HCT116 (cell line): ENCODE measurements at regions not wholly inside any gene's neighbourhood (a gene's known extent, or its start where the extent isn't known, plus 50 kb on each side); places are given as distances from the start of the nearest gene placed in this dataset.
"Not testable (repeated sequence)": the region's sequence is repeated elsewhere in the genome, so short reads cannot be mapped to it uniquely, and the experiment has no call there.

Experiments
- ATAC-seq: fragments of 200-7000 bp; cut with Tn5 transposase; 2 replicates; pipeline ENCODE4 v1.9.1; 2020; ENCODE audit warnings: mild to moderate bottlenecking, moderate library complexity
- BruUV-seq: library from RNA; stranded (reverse); fragments of 400-500 nt; replicated peaks from 2 replicates; lab custom pipeline; 2021; lab: Mats Ljungman, UMichigan
- CTCF ChIA-PET: fragments of 300-600 bp; sonication (Branson Sonifier 250); formaldehyde crosslinking; loops from one replicate; lab custom pipeline; 2021; ENCODE audit warnings: antibody characterized with exemption; lab: Charles Lee
- POLR2A ChIA-PET: fragments of 300-600, 350-600 bp; sonication (Branson Sonifier 250); formaldehyde crosslinking; loops from one replicate; lab custom pipeline; 2021; ENCODE audit warnings: antibody characterized with exemption; lab: Charles Lee
- RAD21 ChIA-PET, 2 experiments: fragments of 300-600 bp; sonication (Branson Sonifier 250); formaldehyde crosslinking; loops; one replicate each; lab custom pipeline; 2023; ENCODE audit warnings: low total read pairs in 2 of 2; ENCODE audit not compliant: uncharacterized antibody in 2 of 2, unreplicated experiment in 2 of 2, low non-redundant PET in 1 of 2; lab: Charles Lee
- DNase-seq: peaks from one replicate; pipeline ENCODE4 v3.0.0-alpha.2; 2010; ENCODE audit warnings: low read depth, low spot score
- H2AFZ ChIP-seq: fragments of 200-600 bp; shearing (Covaris generic), sonication (generic); 2 replicates; pipeline ENCODE4 v1.6.1; 2017; ENCODE audit warnings: low read depth, mixed run types, mixed read lengths, antibody characterized with exemption, low read length; ENCODE audit not compliant: poor library complexity, severe bottlenecking
- H3K27ac ChIP-seq: 2 replicates; pipeline ENCODE4 v1.5.1; 2012; ENCODE audit warnings: low read depth, low read length
- H3K27me3 ChIP-seq: fragments of 200-600 bp; sonication (generic); 2 replicates; pipeline ENCODE4 v1.6.1; 2016; ENCODE audit warnings: mixed run types, low read length, mixed read lengths; ENCODE audit not compliant: insufficient read depth
- H3K36me3 ChIP-seq, 2 experiments: fragments of 200-500 bp in 1 of 2; fragments of 200-600 bp in 1 of 2; sonication (Bioruptor generic) in 1 of 2; sonication (generic) in 1 of 2; 2 replicates each; pipeline versions ENCODE4 v1.5.1 to v1.6.1; 2014 to 2016; ENCODE audit warnings: low read length in 2 of 2, inconsistent platforms in 1 of 2, mixed read lengths in 1 of 2, mixed run types in 1 of 2; ENCODE audit not compliant: insufficient read depth in 2 of 2, control insufficient read depth in 1 of 2
- H3K4me1 ChIP-seq, 2 experiments: fragments of 200-600 bp in 1 of 2; sonication (generic) in 1 of 2; 2 replicates each; pipeline versions ENCODE4 v1.5.1 to v1.6.1; 2012 to 2017; ENCODE audit warnings: low read length in 2 of 2, inconsistent platforms in 1 of 2, mild to moderate bottlenecking in 1 of 2, mixed read lengths in 1 of 2, mixed run types in 1 of 2, moderate library complexity in 1 of 2; ENCODE audit not compliant: insufficient read depth in 2 of 2, control insufficient read depth in 1 of 2
- H3K4me2 ChIP-seq: fragments of 200-600 bp; sonication (generic); 2 replicates; pipeline ENCODE4 v1.6.1; 2017; ENCODE audit warnings: mixed run types, low read length, mixed read lengths
- H3K4me3 ChIP-seq, 2 experiments: fragments of 200-600 bp in 1 of 2; sonication (generic) in 1 of 2; replicated peaks in 1 of 2; 2 replicates each; pipeline ENCODE4 v1.5.1; 2011 to 2016; ENCODE audit warnings: low read length in 2 of 2, control low read depth in 1 of 2, low read depth in 1 of 2, mild to moderate bottlenecking in 1 of 2, mixed read lengths in 1 of 2, mixed run types in 1 of 2
- H3K79me2 ChIP-seq: fragments of 200-600 bp; sonication (generic); 2 replicates; pipeline ENCODE4 v1.6.1; 2017; ENCODE audit warnings: mild to moderate bottlenecking, mixed run types, low read length, moderate library complexity, mixed read lengths; ENCODE audit not compliant: insufficient read depth
- H3K9ac ChIP-seq: fragments of 200-600 bp; sonication (generic); 2 replicates; pipeline ENCODE4 v1.6.1; 2016; ENCODE audit warnings: low read length, mixed read lengths
- H3K9me2 ChIP-seq: fragments of 200-600 bp; sonication (generic), shearing (Covaris generic); 2 replicates; pipeline ENCODE4 v1.6.1; 2017; ENCODE audit warnings: mixed run types, mild to moderate bottlenecking, moderate library complexity; ENCODE audit not compliant: insufficient read depth
- H3K9me3 ChIP-seq, 2 experiments: fragments of 200-500 bp in 1 of 2; fragments of 200-600 bp in 1 of 2; sonication (Bioruptor generic) in 1 of 2; sonication (generic) in 1 of 2; 2 replicates each; pipeline ENCODE4 v1.6.1; 2014 to 2017; ENCODE audit warnings: low read length in 2 of 2, mixed read lengths in 2 of 2, inconsistent platforms in 1 of 2, low read depth in 1 of 2, mild to moderate bottlenecking in 1 of 2, mixed run types in 1 of 2, moderate library complexity in 1 of 2; ENCODE audit not compliant: control insufficient read depth in 1 of 2, insufficient read depth in 1 of 2
- H4K20me1 ChIP-seq: fragments of 200-600 bp; sonication (generic), shearing (Covaris generic); 2 replicates; pipeline ENCODE4 v1.6.1; 2017; ENCODE audit warnings: mixed run types, mild to moderate bottlenecking, moderate library complexity; ENCODE audit not compliant: insufficient read depth
- ATF3 ChIP-seq: IDR thresholded peaks from 2 replicates; pipeline ENCODE4 v1.6.1; 2012
- CEBPB ChIP-seq: IDR thresholded peaks from 2 replicates; pipeline ENCODE4 v1.6.1; 2012; ENCODE audit warnings: low read depth
- EZH2 ChIP-seq: fragments of 200-600 bp; sonication (generic); IDR thresholded peaks from 2 replicates; pipeline ENCODE4 v1.6.1; 2017; ENCODE audit warnings: antibody characterized with exemption, mixed run types
- EZH2phosphoT487 ChIP-seq: fragments of 200-600 bp; IDR thresholded peaks from 2 replicates; pipeline ENCODE4 v1.6.1; 2018; ENCODE audit warnings: antibody characterized with exemption, borderline replicate concordance
- JUND ChIP-seq: IDR thresholded peaks from 2 replicates; pipeline ENCODE4 v1.6.1; 2012
- POLR2A ChIP-seq: IDR thresholded peaks from 2 replicates; pipeline ENCODE4 v1.7.0; 2011; ENCODE audit warnings: borderline replicate concordance; ENCODE audit not compliant: insufficient read depth, insufficient read length; ENCODE audit errors: extremely low read depth
- RAD21 ChIP-seq: IDR thresholded peaks from 2 replicates; pipeline ENCODE4 v1.6.1; 2012; ENCODE audit warnings: low read depth, mild to moderate bottlenecking
- REST ChIP-seq: IDR thresholded peaks from 2 replicates; pipeline ENCODE4 v1.6.1; 2012; ENCODE audit warnings: low read depth
- SP1 ChIP-seq: IDR thresholded peaks from 2 replicates; pipeline ENCODE4 v1.6.1; 2012; ENCODE audit warnings: low read depth
- SRF ChIP-seq: IDR thresholded peaks from 2 replicates; pipeline ENCODE4 v1.6.1; 2012; ENCODE audit warnings: low read depth
- ZNF274 ChIP-seq: fragments of 200-500 bp; sonication (Bioruptor generic); IDR thresholded peaks from 2 replicates; pipeline ENCODE4 v1.6.1; 2014; ENCODE audit warnings: mild to moderate bottlenecking, low read depth, low read length, inconsistent platforms
- intact Hi-C: fragments of 100-400 bp; cut with micrococcal nuclease; formaldehyde crosslinking; loops from 2 replicates; pipeline ENCODE4 v1.10.0; 2022
- TF ChIP-seq, protein P1 (sequence below), 3 experiments: fragments of 200-600 bp in 1 of 3; sonication (generic) in 1 of 3; IDR thresholded peaks in 2 of 3; conservative IDR thresholded peaks in 1 of 3; 2 replicates each; pipeline ENCODE4 v1.5.1; 2012 to 2017; ENCODE audit warnings: low read depth in 2 of 3, low read length in 2 of 3, antibody characterized with exemption in 1 of 3, borderline replicate concordance in 1 of 3, control low read depth in 1 of 3, mild to moderate bottlenecking in 1 of 3, mixed read lengths in 1 of 3, mixed run types in 1 of 3, moderate library complexity in 1 of 3; ENCODE audit not compliant: insufficient read depth in 1 of 3

DNA sequence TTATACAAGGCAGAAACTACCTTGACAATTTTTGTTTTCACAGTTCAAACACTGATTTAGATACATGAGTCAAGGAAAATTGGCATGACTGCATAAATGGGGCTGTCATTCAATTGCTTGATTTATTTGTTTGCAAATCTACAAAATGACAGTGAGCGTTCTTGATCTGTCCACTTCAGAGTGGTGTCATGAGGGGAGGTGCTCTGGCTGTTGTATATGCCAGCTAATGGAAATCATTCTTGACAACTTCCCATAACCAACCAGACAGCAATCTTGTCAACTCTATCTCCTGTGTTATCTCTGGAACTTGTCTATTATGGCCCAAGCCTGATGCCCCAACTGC, 120.6 kb upstream of the UGP2 start:
- Histone ChIP-seq H3K4me3 (no peak overlapping the region), H3K27ac (no peak overlapping the region), H3K79me2 (no peaks in the 10 kb centered on the region), H3K9me3 (no peaks in the 10 kb centered on the region), H3K9ac (no peak overlapping the region), H2AFZ (no peak overlapping the region), H3K27me3 (no peaks in the 10 kb centered on the region), H4K20me1 (no peaks in the 10 kb centered on the region), H3K36me3 (no peaks in the 10 kb centered on the region), H3K4me2 (no peak overlapping the region), H3K4me1 (no peaks in the 10 kb centered on the region), H3K9me2 (no peaks in the 10 kb centered on the region)
- intact Hi-C loops, result no loop called here
- ATAC-seq (no peak), DNase-seq (no peak)
- ChIA-PET RAD21 (no interaction called here), CTCF (no interaction called here), POLR2A (no interaction called here)
- BruUV-seq, result no TSS peak
- TF ChIP-seq ZNF274 (no peak), JUND (no peak), EZH2 (no peak), SP1 (no peak), SRF (no peak), POLR2A (no peak), CEBPB (no peak), REST (no peak), EZH2phosphoT487 (no peak), ATF3 (no peak), RAD21 (no peak)
- TF ChIP-seq, protein P1, sequence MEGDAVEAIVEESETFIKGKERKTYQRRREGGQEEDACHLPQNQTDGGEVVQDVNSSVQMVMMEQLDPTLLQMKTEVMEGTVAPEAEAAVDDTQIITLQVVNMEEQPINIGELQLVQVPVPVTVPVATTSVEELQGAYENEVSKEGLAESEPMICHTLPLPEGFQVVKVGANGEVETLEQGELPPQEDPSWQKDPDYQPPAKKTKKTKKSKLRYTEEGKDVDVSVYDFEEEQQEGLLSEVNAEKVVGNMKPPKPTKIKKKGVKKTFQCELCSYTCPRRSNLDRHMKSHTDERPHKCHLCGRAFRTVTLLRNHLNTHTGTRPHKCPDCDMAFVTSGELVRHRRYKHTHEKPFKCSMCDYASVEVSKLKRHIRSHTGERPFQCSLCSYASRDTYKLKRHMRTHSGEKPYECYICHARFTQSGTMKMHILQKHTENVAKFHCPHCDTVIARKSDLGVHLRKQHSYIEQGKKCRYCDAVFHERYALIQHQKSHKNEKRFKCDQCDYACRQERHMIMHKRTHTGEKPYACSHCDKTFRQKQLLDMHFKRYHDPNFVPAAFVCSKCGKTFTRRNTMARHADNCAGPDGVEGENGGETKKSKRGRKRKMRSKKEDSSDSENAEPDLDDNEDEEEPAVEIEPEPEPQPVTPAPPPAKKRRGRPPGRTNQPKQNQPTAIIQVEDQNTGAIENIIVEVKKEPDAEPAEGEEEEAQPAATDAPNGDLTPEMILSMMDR (IDR thresholded peaks at IDR 0.05 in 2 of 3, conservative IDR thresholded peaks at IDR 0.05 in 1 of 3; ENCODE audit: borderline replicate concordance in 1 of 3, insufficient read depth in 1 of 3, low read depth in 2 of 3, low read length in 2 of 3), result no peak

DNA sequence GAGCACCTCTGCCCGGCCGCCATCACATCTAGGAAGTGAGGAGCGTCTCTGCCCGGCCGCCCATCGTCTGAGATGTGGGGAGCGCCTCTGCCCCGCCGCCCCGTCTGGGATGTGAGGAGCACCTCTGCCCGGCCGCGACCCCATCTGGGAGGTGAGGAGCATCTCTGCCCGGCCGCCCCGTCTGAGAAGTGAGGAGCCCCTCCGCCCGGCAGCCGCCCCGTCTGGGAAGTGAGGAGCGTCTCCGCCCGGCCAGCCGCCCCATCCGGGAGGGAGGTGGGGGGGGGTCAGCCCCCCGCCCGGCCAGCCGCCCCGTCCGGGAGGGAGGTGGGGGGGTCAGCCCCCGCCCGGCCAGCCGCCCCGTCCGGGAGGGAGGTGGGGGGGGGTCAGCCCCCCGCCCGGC, 119.4 kb upstream of the UGP2 start:
- RAD21 ChIA-PET, ATAC-seq, H3K9ac ChIP-seq, H3K4me1 ChIP-seq, H3K9me2 ChIP-seq, H3K27ac ChIP-seq, POLR2A ChIA-PET, H4K20me1 ChIP-seq, CTCF ChIA-PET, DNase-seq, H3K4me3 ChIP-seq, H3K79me2 ChIP-seq, H3K4me2 ChIP-seq, H3K27me3 ChIP-seq, BruUV-seq, H3K36me3 ChIP-seq, H3K9me3 ChIP-seq, H2AFZ ChIP-seq, intact Hi-C loops: not testable (repeated sequence)
